ENCODE measurements at regions not wholly inside any gene's neighbourhood (a gene's known extent, or its start where the extent isn't known, plus 50 kb on each side); places are given as distances from the start of the nearest gene placed in this dataset.
"Not testable (repeated sequence)": the region's sequence is repeated elsewhere in the genome, so short reads cannot be mapped to it uniquely, and the experiment has no call there.

DNA sequence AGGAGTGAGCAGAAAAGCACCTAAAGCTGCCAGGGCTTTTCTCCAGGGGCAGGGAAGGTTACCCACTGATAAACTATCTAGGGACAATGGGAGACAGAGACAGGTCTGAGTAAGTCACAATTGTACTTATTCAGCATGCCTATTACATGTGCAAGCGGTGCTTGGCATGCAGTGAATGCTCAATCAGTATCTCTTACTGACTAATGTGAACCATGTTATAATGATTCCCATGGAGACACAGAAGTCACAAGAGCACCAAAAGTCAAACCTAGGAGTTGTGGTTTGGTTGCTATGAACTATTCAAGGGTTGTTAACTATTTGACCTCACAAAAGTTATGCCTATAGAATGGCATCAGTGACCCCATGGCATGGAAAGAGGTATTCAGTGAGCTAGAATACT, 50.0 kb upstream of the RASGRP1 start:
- DNase-seq (ENCODE audit: low read depth), result no peak

- DNase-seq (ENCODE audit: low read depth), result no peak
Observed at GRCh38 chr15:38617831-38618230, 53.2 kb upstream of the RASGRP1 start.

- no peak for DNase-seq (ENCODE audit: low read depth)
Observed at GRCh38 chr15:38618242-38618955, 53.8 kb upstream of the RASGRP1 start.

GRCh38 chr15:38620098-38620497, 55.5 kb upstream of the RASGRP1 start:
- DNase-seq (ENCODE audit: low read depth), result no peak

DNA sequence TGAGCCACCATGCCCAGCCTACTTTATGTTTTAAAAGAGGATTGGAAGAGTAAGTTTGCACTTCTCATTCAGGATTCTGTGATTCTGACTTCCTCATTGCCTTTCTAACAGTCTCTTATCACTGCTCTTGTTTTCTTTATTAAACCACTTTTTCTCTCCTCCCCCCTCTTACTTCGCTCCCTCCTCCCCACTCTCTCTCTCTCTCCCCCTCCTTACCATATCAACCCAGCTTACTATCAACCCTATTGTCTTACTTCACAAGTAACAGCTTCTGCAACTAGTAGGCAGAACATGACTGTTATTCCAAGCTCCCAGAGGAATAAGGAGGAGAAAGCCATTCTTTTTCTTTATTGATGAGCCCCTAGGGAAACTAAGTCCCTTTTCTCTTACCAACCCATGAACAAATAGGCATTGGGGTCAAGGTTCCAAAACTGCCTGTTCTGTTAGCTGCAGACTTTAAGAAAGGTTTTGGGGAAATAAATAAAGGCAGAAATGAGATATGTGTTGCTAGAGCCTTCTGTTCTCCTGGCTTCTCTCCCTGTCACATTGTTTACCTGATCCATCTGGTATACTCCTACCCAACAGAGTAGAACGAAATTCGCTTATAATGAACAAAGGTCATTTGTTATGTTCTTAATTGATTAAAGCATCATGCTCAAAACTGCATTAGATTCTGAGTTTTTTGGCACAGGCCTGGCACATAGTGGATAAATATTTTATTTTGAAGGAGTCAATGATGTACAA, 56.4 kb upstream of the RASGRP1 start:
- no peak for DNase-seq (ENCODE audit: low read depth)

DNA sequence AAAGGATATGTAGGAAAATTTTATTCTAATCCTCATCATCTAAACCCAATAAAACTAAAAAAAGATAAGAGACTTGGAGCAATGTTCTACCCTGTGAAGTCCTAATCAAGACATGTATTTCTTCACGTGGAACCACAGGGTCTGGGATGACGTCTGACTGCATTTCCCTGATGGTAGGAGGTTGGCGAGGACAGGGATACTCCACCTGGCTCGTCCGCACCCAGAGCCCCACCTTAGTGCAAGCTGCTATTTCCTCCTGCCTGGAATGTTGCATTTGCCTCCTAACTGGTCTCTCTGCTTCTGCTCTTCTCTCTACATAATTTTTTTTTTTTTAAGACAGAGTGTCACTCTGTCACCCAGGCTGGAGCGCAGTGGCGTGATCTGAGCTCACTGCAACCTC, 57.7 kb upstream of the RASGRP1 start:
- DNase-seq (ENCODE audit: low read depth), result no peak

GRCh38 chr15:38622908-38623307, 58.3 kb upstream of the RASGRP1 start:
- no peak for DNase-seq (ENCODE audit: low read depth)

DNA sequence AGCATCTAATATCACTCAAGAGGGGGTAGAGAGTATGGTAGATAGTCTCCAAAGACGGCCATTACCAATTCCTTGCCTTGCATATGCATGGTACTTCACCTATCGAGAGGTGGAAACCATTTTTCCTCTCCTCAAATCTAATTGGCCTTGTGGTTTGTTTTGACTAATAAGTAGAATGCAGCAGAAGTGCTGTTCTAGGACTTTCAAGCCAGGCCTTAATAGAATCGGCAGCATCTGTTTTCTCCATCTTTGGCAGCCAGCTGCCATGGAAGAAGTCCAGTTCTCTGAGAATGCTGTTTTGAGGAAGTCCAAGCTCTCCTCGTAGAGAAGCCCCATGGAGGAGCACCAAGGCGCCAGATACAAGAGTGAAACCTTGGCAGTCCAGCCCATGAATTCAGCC, 59.1 kb upstream of the RASGRP1 start:
- no peak for DNase-seq (ENCODE audit: low read depth)

DNA sequence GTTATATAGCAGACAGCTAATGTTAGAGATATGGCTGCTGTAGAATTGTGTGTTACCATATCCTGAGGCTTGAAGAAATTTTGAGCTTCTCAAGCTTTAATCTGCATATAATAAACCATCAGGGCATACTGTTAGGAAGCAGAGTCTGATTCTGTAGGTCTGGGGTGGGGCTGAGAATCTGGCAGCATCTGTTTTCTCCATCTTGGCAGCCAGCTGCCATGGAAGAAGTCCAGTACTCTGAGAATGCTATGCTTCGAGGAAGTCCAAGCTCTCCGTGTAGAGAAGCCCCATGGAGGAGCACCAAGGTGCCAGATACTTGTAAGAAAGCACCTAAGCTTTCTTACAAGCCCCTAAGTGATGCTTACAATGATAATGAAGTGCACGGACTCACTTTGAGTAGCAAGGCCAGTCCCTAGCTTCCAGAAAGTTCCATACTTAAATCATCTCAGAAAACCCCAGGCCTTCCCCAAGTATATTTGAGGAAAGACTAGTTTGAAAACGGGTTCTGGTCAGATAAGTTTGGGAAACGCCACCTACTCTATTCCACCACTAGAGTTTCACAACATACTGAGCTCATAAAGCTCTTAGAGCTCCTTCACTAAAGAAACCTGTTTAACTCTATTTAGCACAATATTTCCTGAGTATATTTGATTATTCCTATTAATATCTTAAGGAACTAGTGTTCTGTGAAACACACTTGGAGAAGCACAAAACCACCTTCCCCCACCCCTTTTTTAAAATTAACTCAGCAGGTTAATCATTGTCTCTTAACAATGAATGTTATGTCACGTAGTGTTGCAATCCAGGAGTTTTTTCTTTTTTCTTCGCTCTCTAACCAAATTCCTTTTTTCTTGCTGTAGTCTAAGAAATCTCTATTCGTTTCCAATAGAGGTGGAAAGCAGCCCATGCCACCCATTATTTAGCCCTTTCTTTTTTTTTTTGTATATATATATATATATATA, 59.9 kb upstream of the RASGRP1 start:
- DNase-seq (ENCODE audit: low read depth), result no peak

- DNase-seq (ENCODE audit: low read depth), result no peak
Observed at GRCh38 chr15:38625886-38626285, 61.3 kb upstream of the RASGRP1 start.

GRCh38 chr15:38626443-38627050, 61.9 kb upstream of the RASGRP1 start:
- no peak for DNase-seq (ENCODE audit: low read depth)

- no peak for DNase-seq (ENCODE audit: low read depth)
Observed at GRCh38 chr15:38627689-38628277, 63.2 kb upstream of the RASGRP1 start.

DNA sequence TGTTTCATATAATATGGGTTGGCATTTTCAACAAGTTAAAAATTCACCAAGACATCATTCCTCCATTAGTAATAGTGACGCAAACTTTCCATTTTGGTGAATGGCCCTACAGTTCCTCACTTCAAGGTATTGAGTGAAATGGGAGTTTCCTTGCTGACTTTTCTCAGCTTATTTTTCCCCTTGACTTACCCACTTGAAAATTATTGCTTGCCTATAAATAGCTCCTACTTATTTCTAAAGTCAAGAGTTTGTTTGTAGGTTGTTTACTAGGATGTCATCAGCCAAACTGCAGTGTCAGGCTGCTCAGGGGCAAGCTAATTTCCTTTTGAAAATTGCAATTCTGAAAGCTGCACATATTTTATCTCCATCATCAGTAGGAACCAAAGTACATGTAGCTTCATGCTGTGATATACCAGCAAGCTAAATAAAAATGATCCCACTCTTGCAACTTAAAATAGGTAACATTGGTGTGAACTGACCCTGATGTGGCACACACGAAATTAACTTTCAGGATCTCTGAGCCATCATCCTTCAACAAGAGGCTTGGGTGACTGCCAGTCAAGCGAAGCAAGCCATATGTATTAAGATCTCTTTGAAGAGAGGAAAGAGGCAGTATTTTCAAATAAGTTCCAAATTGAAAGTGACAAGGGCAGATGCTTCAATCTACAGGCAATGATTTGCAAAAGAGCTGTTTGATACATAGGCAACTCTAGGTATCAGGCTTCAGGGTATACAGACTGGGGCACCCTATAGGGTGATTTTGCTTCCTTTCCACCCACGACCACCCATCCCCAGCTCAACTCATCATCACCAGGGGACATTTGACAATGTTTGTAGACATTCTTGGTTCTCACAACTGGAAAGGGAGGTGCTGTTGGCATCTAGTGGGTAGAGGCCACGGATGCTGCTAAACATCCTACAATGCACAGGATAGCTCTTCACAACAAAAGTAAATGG, 66.8 kb upstream of the RASGRP1 start:
- DNase-seq (ENCODE audit: low read depth), result no peak

DNA sequence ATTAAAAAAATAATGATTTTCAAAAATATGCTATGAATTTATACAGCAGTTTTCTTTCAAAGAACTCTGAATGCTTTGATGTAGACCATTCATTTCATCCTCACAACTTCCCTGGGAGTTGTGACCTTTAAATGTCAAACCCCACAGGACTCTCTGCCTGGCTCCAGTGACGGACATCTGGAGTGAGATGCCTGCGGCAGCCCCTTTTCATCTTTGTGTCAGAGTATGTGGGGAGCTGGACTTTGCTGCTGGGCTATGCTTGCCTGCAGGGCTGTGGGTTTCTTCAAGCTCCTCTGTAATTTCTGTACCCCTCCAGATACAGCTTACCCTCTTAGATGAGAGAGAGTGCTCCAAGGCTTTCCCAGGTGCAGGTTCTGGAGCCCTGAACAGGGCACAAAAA, 70.6 kb upstream of the RASGRP1 start:
- DNase-seq (ENCODE audit: low read depth), result no peak

DNA sequence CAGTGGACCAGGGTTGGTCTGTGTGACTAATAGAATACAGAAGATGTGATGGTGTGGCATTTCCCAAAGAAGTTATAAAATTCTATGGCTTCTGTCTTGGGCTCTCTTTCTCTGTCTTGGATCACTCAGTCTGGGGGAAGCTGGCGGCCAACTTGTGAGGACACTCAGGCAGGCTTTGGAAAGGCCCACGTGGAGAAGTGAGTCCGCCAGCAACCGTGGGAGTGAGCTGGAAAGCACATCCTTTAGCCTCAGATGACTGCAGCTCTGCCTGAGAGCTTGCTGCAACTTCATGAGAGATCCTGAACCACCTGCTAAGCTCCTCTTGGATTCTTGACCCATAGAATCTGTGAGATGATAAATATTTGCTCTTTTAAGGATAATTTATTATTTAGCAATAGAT, 72.0 kb upstream of the RASGRP1 start:
- DNase-seq (ENCODE audit: low read depth), result no peak

DNA sequence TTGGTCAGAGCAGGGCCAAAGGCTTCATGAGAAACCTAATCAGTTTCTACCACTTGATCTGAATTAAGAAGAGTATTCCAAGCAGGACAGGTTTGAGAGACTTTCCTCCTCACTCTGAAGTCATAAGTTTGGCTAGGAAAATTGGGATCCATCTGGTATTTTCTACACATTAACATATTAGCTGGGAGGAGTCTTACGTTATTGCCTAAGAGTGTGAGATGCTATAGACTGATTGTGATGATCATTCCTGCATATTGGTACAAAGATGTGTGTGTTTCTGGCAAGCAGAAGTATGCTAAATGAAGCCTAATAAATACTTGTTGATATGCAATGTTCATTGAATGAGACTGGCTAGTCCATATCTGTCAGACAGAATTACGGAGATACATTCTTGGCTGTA, 73.5 kb upstream of the RASGRP1 start:
- no peak for DNase-seq (ENCODE audit: low read depth)

DNA sequence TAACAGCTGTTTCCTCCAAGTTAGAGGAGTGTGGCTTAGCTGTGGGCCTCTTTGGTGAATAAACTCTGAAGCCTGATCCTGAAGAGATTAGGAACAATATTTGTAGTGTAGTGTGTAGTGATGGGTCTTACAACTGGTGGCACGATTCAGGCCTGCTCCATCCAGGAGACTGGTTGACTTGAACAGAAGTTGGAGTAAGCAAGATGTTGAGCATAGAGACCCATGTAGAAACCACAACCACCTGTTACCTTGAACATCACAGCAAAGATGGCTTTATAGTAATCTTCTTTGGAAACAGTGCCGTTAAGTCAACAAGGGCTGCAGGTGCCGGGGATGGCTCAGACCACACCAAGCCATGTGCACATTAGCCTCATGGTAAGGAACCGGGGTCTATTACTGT, 74.2 kb upstream of the RASGRP1 start:
- DNase-seq (ENCODE audit: low read depth), result no peak

GRCh38 chr15:38642689-38643270, 78.2 kb upstream of the RASGRP1 start:
- DNase-seq (ENCODE audit: low read depth), result no peak

DNA sequence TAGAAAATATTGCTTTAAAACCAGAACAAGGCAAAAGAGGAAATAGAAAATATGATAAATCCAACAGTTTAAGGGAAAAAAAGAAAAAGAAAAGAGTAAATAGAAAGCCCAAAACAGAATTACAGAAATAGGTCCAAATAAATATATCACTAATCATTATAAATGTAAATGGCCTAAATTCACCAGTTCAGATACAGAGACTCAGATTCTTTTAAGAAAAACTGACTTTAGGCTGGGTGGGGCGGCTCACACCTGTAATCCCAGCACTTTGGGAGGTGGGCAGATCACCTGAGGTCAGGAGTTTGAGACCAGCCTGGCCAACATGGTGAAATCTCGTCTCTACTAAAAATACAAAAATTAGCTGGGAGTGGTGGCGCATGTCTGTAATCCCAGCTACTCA, 79.7 kb upstream of the RASGRP1 start:
- not testable (repeated sequence) for DNase-seq (ENCODE audit: low read depth)

DNA sequence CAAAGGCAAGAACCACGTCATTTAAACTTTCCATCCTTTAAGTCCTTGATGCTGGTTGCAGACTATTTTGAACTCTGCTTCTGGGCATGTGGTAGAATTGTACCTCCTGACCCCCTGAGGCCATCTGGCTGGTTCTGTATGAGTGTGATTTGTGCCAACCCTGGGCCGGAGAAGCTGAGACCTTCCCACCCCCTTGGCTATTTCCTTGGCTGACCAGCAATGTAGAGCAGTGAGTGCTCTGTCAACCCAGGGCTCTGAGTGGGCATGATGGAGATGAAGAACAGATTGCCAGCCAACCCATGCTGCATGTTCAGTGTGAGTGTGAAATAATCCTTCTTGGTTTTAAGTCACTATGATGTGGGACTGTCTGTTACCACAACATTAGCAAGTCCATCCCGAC, 82.1 kb upstream of the RASGRP1 start:
- DNase-seq (ENCODE audit: low read depth), result no peak
